Vagina (tissue), 2 donors: ENCODE measurements at regions not wholly inside any gene's neighbourhood (a gene's known extent, or its start where the extent isn't known, plus 50 kb on each side); places are given as distances from the start of the nearest gene placed in this dataset.

Experiments used
- DNase-seq, 2 donors: peaks; one replicate each; pipeline ENCODE4 v3.0.0-alpha.2; 2017; ENCODE audit errors: extremely low spot score in 2 of 2
- H3K27ac ChIP-seq: fragments of 200-600 bp; sonication (generic); one replicate; pipeline ENCODE4 v1.5.1; 2019
- H3K27me3 ChIP-seq: fragments of 200-600 bp; sonication (generic); one replicate; pipeline ENCODE4 v1.5.1; 2019
- H3K36me3 ChIP-seq, 2 donors: fragments of 200-600 bp; sonication (generic); one replicate each; pipeline ENCODE4 v1.5.1; 2017 to 2019
- H3K4me1 ChIP-seq: fragments of 200-600 bp; sonication (generic); one replicate; pipeline ENCODE4 v1.5.1; 2019
- H3K4me3 ChIP-seq, 2 donors: fragments of 200-600 bp; sonication (generic); 1 replicate in 1 of 2; 2 replicates in 1 of 2; pipeline ENCODE4 v1.5.1; 2016 to 2019
- H3K9me3 ChIP-seq: fragments of 200-600 bp; sonication (generic); one replicate; pipeline ENCODE4 v1.5.1; 2019
- POLR2A ChIP-seq, 2 donors: fragments of 450-650 bp; IDR thresholded peaks; one replicate each; pipeline ENCODE4 v1.6.1; 2017; ENCODE audit warnings: antibody characterized with exemption in 2 of 2, mild to moderate bottlenecking in 2 of 2, moderate library complexity in 2 of 2
- POLR2AphosphoS5 ChIP-seq, 2 donors: sonication (generic); formaldehyde crosslinking; IDR thresholded peaks; one replicate each; pipeline ENCODE4 v1.9.0; 2017; ENCODE audit warnings: antibody characterized with exemption in 2 of 2, mild to moderate bottlenecking in 2 of 2, low read depth in 1 of 2; ENCODE audit not compliant: insufficient read depth in 1 of 2
- intact Hi-C: fragments of 100-400 bp; cut with DNase I; formaldehyde crosslinking; loops from one replicate; pipeline ENCODE4 v1.15.1; 2023
- TF ChIP-seq, protein P1 (sequence below), 3 experiments: fragments of 450-650 bp in 2 of 3; fragments of 200-600 bp in 1 of 3; sonication (generic) in 1 of 3; IDR thresholded peaks; one replicate each; pipeline ENCODE4 v1.5.1; 2017 to 2019; ENCODE audit warnings: antibody characterized with exemption in 3 of 3, mild to moderate bottlenecking in 2 of 3, moderate library complexity in 2 of 3

GRCh38 chr20:52789716-52790115 lies 182.4 kb upstream of the TSHZ2 start:
- no peaks in the 10 kb centered on the region for H3K9me3 ChIP-seq
- no peak for DNase-seq
- intact Hi-C loops, result no loop called here
- H3K36me3 ChIP-seq, result no peaks in the 10 kb centered on the region
- no peaks in the 10 kb centered on the region for H3K27me3 ChIP-seq
- TF ChIP-seq, protein P1, sequence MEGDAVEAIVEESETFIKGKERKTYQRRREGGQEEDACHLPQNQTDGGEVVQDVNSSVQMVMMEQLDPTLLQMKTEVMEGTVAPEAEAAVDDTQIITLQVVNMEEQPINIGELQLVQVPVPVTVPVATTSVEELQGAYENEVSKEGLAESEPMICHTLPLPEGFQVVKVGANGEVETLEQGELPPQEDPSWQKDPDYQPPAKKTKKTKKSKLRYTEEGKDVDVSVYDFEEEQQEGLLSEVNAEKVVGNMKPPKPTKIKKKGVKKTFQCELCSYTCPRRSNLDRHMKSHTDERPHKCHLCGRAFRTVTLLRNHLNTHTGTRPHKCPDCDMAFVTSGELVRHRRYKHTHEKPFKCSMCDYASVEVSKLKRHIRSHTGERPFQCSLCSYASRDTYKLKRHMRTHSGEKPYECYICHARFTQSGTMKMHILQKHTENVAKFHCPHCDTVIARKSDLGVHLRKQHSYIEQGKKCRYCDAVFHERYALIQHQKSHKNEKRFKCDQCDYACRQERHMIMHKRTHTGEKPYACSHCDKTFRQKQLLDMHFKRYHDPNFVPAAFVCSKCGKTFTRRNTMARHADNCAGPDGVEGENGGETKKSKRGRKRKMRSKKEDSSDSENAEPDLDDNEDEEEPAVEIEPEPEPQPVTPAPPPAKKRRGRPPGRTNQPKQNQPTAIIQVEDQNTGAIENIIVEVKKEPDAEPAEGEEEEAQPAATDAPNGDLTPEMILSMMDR (IDR thresholded peaks at IDR 0.05), result no peak
- TF ChIP-seq POLR2AphosphoS5 (IDR thresholded peaks at IDR 0.05; ENCODE audit: insufficient read depth in 1 of 2, low read depth in 1 of 2) (no peak), POLR2A (IDR thresholded peaks at IDR 0.05) (no peak)
- no peak overlapping the region for H3K4me3 ChIP-seq
- no peak overlapping the region for H3K27ac ChIP-seq
- no peaks in the 10 kb centered on the region for H3K4me1 ChIP-seq

- Histone ChIP-seq H3K4me3 (no peak overlapping the region), H3K27me3 (no peaks in the 10 kb centered on the region), H3K36me3 (no peaks in the 10 kb centered on the region), H3K4me1 (no peaks in the 10 kb centered on the region), H3K9me3 (no peaks in the 10 kb centered on the region), H3K27ac (no peak overlapping the region)
- DNase-seq, result no peak
- intact Hi-C loops, result no loop called here
- TF ChIP-seq, protein P1 (IDR thresholded peaks at IDR 0.05), result no peak
- TF ChIP-seq POLR2A (IDR thresholded peaks at IDR 0.05), result no peak
- no peak for TF ChIP-seq POLR2AphosphoS5 (IDR thresholded peaks at IDR 0.05; ENCODE audit: insufficient read depth in 1 of 2, low read depth in 1 of 2)
Measured at GRCh38 chr20:52787962-52788361, 184.2 kb upstream of the TSHZ2 start.

- no peak for DNase-seq
- no peaks in the 10 kb centered on the region for H3K27me3 ChIP-seq
- no peaks in the 10 kb centered on the region for H3K4me1 ChIP-seq
- intact Hi-C loops, result no loop called here
- TF ChIP-seq POLR2AphosphoS5 (IDR thresholded peaks at IDR 0.05; ENCODE audit: insufficient read depth in 1 of 2, low read depth in 1 of 2) (no peak), POLR2A (IDR thresholded peaks at IDR 0.05) (no peak)
- TF ChIP-seq, protein P1 (IDR thresholded peaks at IDR 0.05), result no peak
- no peak overlapping the region for H3K27ac ChIP-seq
- H3K4me3 ChIP-seq, result no peak overlapping the region
- H3K9me3 ChIP-seq, result no peaks in the 10 kb centered on the region
- H3K36me3 ChIP-seq, result no peaks in the 10 kb centered on the region
Measured at GRCh38 chr20:52787216-52787615, 184.9 kb upstream of the TSHZ2 start.

GRCh38 chr20:52785679-52786078 lies 186.5 kb upstream of the TSHZ2 start:
- TF ChIP-seq POLR2A (IDR thresholded peaks at IDR 0.05), result no peak
- TF ChIP-seq, protein P1 (IDR thresholded peaks at IDR 0.05), result no peak
- no peak for TF ChIP-seq POLR2AphosphoS5 (IDR thresholded peaks at IDR 0.05; ENCODE audit: insufficient read depth in 1 of 2, low read depth in 1 of 2)
- no peak for DNase-seq
- no peaks in the 10 kb centered on the region for H3K27me3 ChIP-seq
- no peaks in the 10 kb centered on the region for H3K4me1 ChIP-seq
- H3K36me3 ChIP-seq, result no peaks in the 10 kb centered on the region
- H3K9me3 ChIP-seq, result no peaks in the 10 kb centered on the region
- no peak overlapping the region for H3K4me3 ChIP-seq
- no peak overlapping the region for H3K27ac ChIP-seq
- intact Hi-C loops, result no loop called here

DNA sequence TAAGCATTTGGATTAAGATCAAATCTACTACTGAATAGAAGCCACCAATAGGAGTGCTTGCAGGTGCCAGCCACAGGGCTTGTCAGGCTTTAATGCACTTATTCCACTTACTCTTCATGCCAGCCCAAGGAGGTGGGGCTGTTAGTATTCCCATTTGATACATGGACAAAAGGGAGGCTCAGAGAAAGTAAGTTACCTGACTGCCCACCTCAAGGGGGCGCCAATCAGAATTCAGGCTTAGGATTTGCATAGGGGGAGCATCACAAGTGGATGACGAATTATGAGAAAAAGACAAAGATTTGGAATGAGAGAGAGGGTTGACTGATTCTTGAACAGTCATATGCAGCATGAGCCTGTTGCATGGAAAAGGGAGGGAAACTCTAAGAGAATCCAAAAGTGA lies 188.4 kb upstream of the TSHZ2 start:
- Histone ChIP-seq H3K27ac (no peak overlapping the region), H3K4me1 (no peaks in the 10 kb centered on the region), H3K27me3 (no peaks in the 10 kb centered on the region), H3K9me3 (no peaks in the 10 kb centered on the region), H3K36me3 (no peaks in the 10 kb centered on the region), H3K4me3 (no peak overlapping the region)
- no peak for DNase-seq
- intact Hi-C loops, result no loop called here
- TF ChIP-seq, protein P1 (IDR thresholded peaks at IDR 0.05), result no peak
- TF ChIP-seq POLR2A (IDR thresholded peaks at IDR 0.05) (no peak), POLR2AphosphoS5 (IDR thresholded peaks at IDR 0.05; ENCODE audit: insufficient read depth in 1 of 2, low read depth in 1 of 2) (no peak)
